H9 (cell line): ENCODE measurements at regions not wholly inside any gene's neighbourhood (a gene's known extent, or its start where the extent isn't known, plus 50 kb on each side); places are given as distances from the start of the nearest gene placed in this dataset.

Experiments
- DNase-seq: peaks from one replicate; pipeline ENCODE4 v3.0.0-alpha.2; 2017
- H2AFZ ChIP-seq: one replicate; pipeline ENCODE4 v1.6.1; 2013; ENCODE audit warnings: mild to moderate bottlenecking, low read length, control low read depth, moderate library complexity
- H2AK5ac ChIP-seq: 2 replicates; pipeline ENCODE4 v1.6.1; 2013; ENCODE audit warnings: low read length, control low read depth, mixed read lengths; ENCODE audit not compliant: insufficient read length
- H2BK120ac ChIP-seq: one replicate; pipeline ENCODE4 v1.6.1; 2013; ENCODE audit warnings: low read depth, mild to moderate bottlenecking, low read length, control low read depth, inconsistent platforms; ENCODE audit not compliant: poor library complexity, severe bottlenecking
- H2BK12ac ChIP-seq: 2 replicates; pipeline ENCODE4 v1.6.1; 2013; ENCODE audit warnings: low read length, control low read depth, mixed read lengths, low read depth; ENCODE audit not compliant: insufficient read length
- H2BK15ac ChIP-seq: 2 replicates; pipeline ENCODE4 v1.6.1; 2013; ENCODE audit warnings: low read depth, low read length, control low read depth
- H2BK20ac ChIP-seq: one replicate; pipeline ENCODE4 v1.6.1; 2013; ENCODE audit warnings: low read depth, mild to moderate bottlenecking, low read length, control low read depth, inconsistent platforms; ENCODE audit not compliant: poor library complexity, severe bottlenecking
- H2BK5ac ChIP-seq: 2 replicates; pipeline ENCODE4 v1.6.1; 2013; ENCODE audit warnings: low read length, control low read depth, mixed read lengths; ENCODE audit not compliant: insufficient read length
- H3K14ac ChIP-seq: 2 replicates; pipeline ENCODE4 v1.6.1; 2013; ENCODE audit warnings: low read length, control low read depth; ENCODE audit not compliant: insufficient read depth
- H3K18ac ChIP-seq: 2 replicates; pipeline ENCODE4 v1.6.1; 2013; ENCODE audit warnings: low read depth, mild to moderate bottlenecking, mixed read lengths, low read length, control low read depth; ENCODE audit not compliant: insufficient read length
- H3K23ac ChIP-seq: 2 replicates; pipeline ENCODE4 v1.6.1; 2013; ENCODE audit warnings: low read length, control low read depth, mixed read lengths, low read depth; ENCODE audit not compliant: insufficient read length
- H3K23me2 ChIP-seq: 2 replicates; pipeline ENCODE4 v1.6.1; 2013; ENCODE audit warnings: low read depth, mild to moderate bottlenecking, mixed read lengths, low read length, control low read depth; ENCODE audit not compliant: insufficient read length, poor library complexity, severe bottlenecking
- H3K27ac ChIP-seq: 2 replicates; pipeline ENCODE4 v1.5.1; 2013; ENCODE audit warnings: low read length, control low read depth, mixed read lengths, low read depth; ENCODE audit not compliant: insufficient read length
- H3K27me3 ChIP-seq: 2 replicates; pipeline ENCODE4 v1.6.1; 2013; ENCODE audit warnings: low read length, control low read depth, inconsistent platforms; ENCODE audit not compliant: insufficient read depth
- H3K4ac ChIP-seq: 2 replicates; pipeline ENCODE4 v1.6.1; 2013; ENCODE audit warnings: low read depth, mild to moderate bottlenecking, control low read depth, inconsistent platforms, low read length, moderate library complexity
- H3K4me1 ChIP-seq: 2 replicates; pipeline ENCODE4 v1.6.1; 2013; ENCODE audit warnings: low read length, control low read depth, inconsistent platforms; ENCODE audit not compliant: insufficient read depth
- H3K4me2 ChIP-seq: 2 replicates; pipeline ENCODE4 v1.6.1; 2013; ENCODE audit warnings: low read length, control low read depth, mixed read lengths; ENCODE audit not compliant: insufficient read length, insufficient read depth
- H3K56ac ChIP-seq: 2 replicates; pipeline ENCODE4 v1.6.1; 2013; ENCODE audit warnings: low read depth, mild to moderate bottlenecking, mixed read lengths, low read length, control low read depth; ENCODE audit not compliant: insufficient read length
- H3K79me1 ChIP-seq: 2 replicates; pipeline ENCODE4 v1.6.1; 2013; ENCODE audit warnings: low read depth, mild to moderate bottlenecking, moderate library complexity, low read length, control low read depth, inconsistent platforms; ENCODE audit not compliant: insufficient read depth, poor library complexity, severe bottlenecking
- H3K79me2 ChIP-seq: 2 replicates; pipeline ENCODE4 v1.6.1; 2013; ENCODE audit warnings: low read length, control low read depth, inconsistent platforms; ENCODE audit not compliant: insufficient read depth
- H3K9ac ChIP-seq: 2 replicates; pipeline ENCODE4 v1.6.1; 2013; ENCODE audit warnings: low read length, control low read depth, mixed read lengths; ENCODE audit not compliant: insufficient read length; ENCODE audit errors: extremely low read depth
- H3K9me3 ChIP-seq: one replicate; pipeline ENCODE4 v1.6.1; 2013; ENCODE audit warnings: low read depth, low read length, inconsistent platforms; ENCODE audit not compliant: control insufficient read depth
- H3T11ph ChIP-seq: one replicate; pipeline ENCODE4 v1.6.1; 2013; ENCODE audit warnings: mild to moderate bottlenecking, low read length, control low read depth, inconsistent platforms
- H4K20me1 ChIP-seq: one replicate; pipeline ENCODE4 v1.6.1; 2013; ENCODE audit not compliant: control insufficient read depth, insufficient read length, insufficient read depth
- H4K5ac ChIP-seq: 2 replicates; pipeline ENCODE4 v1.6.1; 2013; ENCODE audit warnings: low read depth, mild to moderate bottlenecking, mixed read lengths, low read length, control low read depth; ENCODE audit not compliant: insufficient read length
- H4K8ac ChIP-seq: replicated peaks from 2 replicates; pipeline ENCODE4 v1.6.1; 2013; ENCODE audit warnings: low read length, control low read depth, mixed read lengths, low read depth; ENCODE audit not compliant: insufficient read length
- H4K91ac ChIP-seq: 2 replicates; pipeline ENCODE4 v1.6.1; 2013; ENCODE audit warnings: low read depth, mild to moderate bottlenecking, moderate library complexity, mixed read lengths, low read length, control low read depth; ENCODE audit not compliant: insufficient read length
- H3K27ac Mint-ChIP-seq, 3 experiments: 2 replicates in 2 of 3; 3 replicates in 1 of 3; pipeline ENCODE4 v1.8.0; 2020 to 2021; ENCODE audit warnings: mixed read lengths in 3 of 3, mild to moderate bottlenecking in 1 of 3, moderate library complexity in 1 of 3
- H3K27me3 Mint-ChIP-seq: 2 replicates; pipeline ENCODE4 v1.8.0; 2021; ENCODE audit warnings: low read depth, mild to moderate bottlenecking, moderate library complexity, mixed read lengths
- H3K36me3 Mint-ChIP-seq, 3 experiments: 2 replicates in 2 of 3; 3 replicates in 1 of 3; pipeline ENCODE4 v1.8.0; 2020 to 2021; ENCODE audit warnings: low read depth in 3 of 3, mixed read lengths in 3 of 3; ENCODE audit not compliant: insufficient read depth in 1 of 3
- H3K4me1 Mint-ChIP-seq, 2 experiments: 2 replicates each; pipeline ENCODE4 v1.8.0; 2020; ENCODE audit warnings: mixed read lengths in 2 of 2
- H3K4me3 Mint-ChIP-seq, 2 experiments: 2 replicates in 1 of 2; 3 replicates in 1 of 2; pipeline ENCODE4 v1.8.0; 2020 to 2021; ENCODE audit warnings: mild to moderate bottlenecking in 2 of 2, mixed read lengths in 2 of 2, moderate library complexity in 1 of 2
- H3K9me3 Mint-ChIP-seq, 2 experiments: 2 replicates in 1 of 2; 3 replicates in 1 of 2; pipeline ENCODE4 v1.8.0; 2020; ENCODE audit warnings: mild to moderate bottlenecking in 2 of 2, mixed read lengths in 2 of 2, moderate library complexity in 1 of 2
- CTCF ChIP-seq: fragments of 200-600 bp; sonication (generic); conservative IDR thresholded peaks from 3 replicates; pipeline ENCODE4 v1.8.0; 2021; ENCODE audit warnings: antibody characterized with exemption, mild to moderate bottlenecking
- WGBS: extraction: QIAGEN DNeasy Blood & Tissue Kit; methylation state at CpG from one replicate; pipeline ENCODE4 v1.1.7; 2013; ENCODE audit warnings: missing lambda C conversion rate, low lambda C conversion rate, mixed read lengths; ENCODE audit not compliant: insufficient read length; ENCODE audit errors: extremely low coverage; 5-methylcytosine and 5-hydroxymethylcytosine counted together

- H2AFZ ChIP-seq, result no peak overlapping the region
- no peak overlapping the region for H4K8ac ChIP-seq
- no CpG with 5 or more reads among the region's 9 CpGs for WGBS
- H3K27ac Mint-ChIP-seq, result no peak overlapping the region; a peak in 1 of 7 replicates
- no peak overlapping the region for H2BK12ac ChIP-seq
- no peak overlapping the region for H3K4me2 ChIP-seq
- H3K4me3 Mint-ChIP-seq, result no peak overlapping the region
- H3K9me3 ChIP-seq, result no peaks in the 10 kb centered on the region
- no peaks in the 10 kb centered on the region for H3K9me3 Mint-ChIP-seq
- peaks cover 0 to 8% of the 10 kb centered on the region in 2 experiments; a peak in 3 of 4 replicates for H3K4me1 Mint-ChIP-seq
- no peaks in the 10 kb centered on the region for H3K23me2 ChIP-seq
- no peak overlapping the region for H3K27ac ChIP-seq
- H3K56ac ChIP-seq, result no peak overlapping the region
- H3K18ac ChIP-seq, result no peak overlapping the region
- no peaks in the 10 kb centered on the region for H4K20me1 ChIP-seq
- H2AK5ac ChIP-seq, result no peak overlapping the region
- H3K4ac ChIP-seq, result no peak overlapping the region
- no peak for TF ChIP-seq CTCF
- H3K27me3 Mint-ChIP-seq, result peaks cover 2% of the 10 kb centered on the region
- H4K91ac ChIP-seq, result no peak overlapping the region
- H2BK5ac ChIP-seq, result no peak overlapping the region
- no peaks in the 10 kb centered on the region for H3K36me3 Mint-ChIP-seq
- no peaks in the 10 kb centered on the region for H3K27me3 ChIP-seq
- no peak overlapping the region for H3K9ac ChIP-seq
- H3K79me1 ChIP-seq, result no peaks in the 10 kb centered on the region
- no peak for DNase-seq
- no peak overlapping the region for H2BK20ac ChIP-seq
- no peak overlapping the region for H3K23ac ChIP-seq
- H3K4me1 ChIP-seq, result no peaks in the 10 kb centered on the region
- no peak overlapping the region for H2BK120ac ChIP-seq
- H3T11ph ChIP-seq, result no peak overlapping the region
- H3K79me2 ChIP-seq, result no peaks in the 10 kb centered on the region
- H2BK15ac ChIP-seq, result no peak overlapping the region
- no peak overlapping the region for H3K14ac ChIP-seq
- H4K5ac ChIP-seq, result no peak overlapping the region
These were observed 250.7 kb upstream of the RASGEF1B start for GRCh38 chr4:81722290-81722851.
